ENCODE measurements at regions not wholly inside any gene's neighbourhood (a gene's known extent, or its start where the extent isn't known, plus 50 kb on each side); places are given as distances from the start of the nearest gene placed in this dataset.

DNA sequence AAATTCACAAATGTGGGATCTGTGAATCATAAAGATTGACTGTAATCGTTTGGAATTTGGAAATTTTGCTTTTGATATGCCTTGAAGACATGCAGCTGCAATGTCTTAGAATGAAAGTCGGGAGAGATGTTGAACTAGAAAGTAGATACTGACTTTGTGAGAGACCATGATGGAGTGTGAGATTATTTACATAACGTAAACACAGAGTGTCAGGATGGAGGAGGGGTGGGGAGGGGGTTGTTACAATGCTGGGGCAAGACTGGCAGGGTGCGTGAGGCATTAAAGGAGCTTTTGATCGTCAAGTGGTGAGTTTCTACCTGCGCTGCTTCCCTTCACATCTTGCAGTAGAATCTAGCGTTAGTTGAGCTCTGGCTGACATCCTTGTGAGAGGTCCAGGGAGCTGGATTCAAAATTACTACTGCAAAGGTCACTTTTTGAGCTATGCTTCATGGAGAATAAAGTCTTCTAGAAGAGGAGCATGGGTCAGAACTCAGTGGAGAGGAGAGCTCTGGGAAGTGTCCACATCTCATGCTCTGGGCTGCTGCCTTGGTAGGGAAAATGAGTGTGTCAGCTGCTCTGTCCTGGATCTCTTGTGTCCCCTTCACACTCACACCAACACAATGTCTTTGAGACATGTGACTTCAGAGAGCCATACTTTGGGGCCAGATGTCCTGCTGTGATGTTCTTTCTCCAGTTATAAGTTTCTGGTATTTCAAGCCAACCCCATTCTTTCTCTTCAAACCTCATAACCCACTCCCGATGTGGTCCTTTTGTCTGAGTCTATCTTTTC is 105.2 kb upstream of the CITED2 start:
- H3K79me2 ChIP-seq (replicated peaks; ENCODE audit: insufficient read depth, low read length): no peaks in the 10 kb centered on the region
- no peak overlapping the region for H2AFZ ChIP-seq (ENCODE audit: low read depth, low read length)
- H4K20me1 ChIP-seq (ENCODE audit: insufficient read depth): no peaks in the 10 kb centered on the region
- no peaks in the 10 kb centered on the region for H3K9me3 ChIP-seq (ENCODE audit: low read length)
- H3K9me2 ChIP-seq (ENCODE audit: insufficient read depth, low read length): no peaks in the 10 kb centered on the region
- TF ChIP-seq EP300 (conservative IDR thresholded peaks at IDR 0.05; ENCODE audit: poor library complexity, severe bottlenecking): no peak
- TF ChIP-seq, protein P1, sequence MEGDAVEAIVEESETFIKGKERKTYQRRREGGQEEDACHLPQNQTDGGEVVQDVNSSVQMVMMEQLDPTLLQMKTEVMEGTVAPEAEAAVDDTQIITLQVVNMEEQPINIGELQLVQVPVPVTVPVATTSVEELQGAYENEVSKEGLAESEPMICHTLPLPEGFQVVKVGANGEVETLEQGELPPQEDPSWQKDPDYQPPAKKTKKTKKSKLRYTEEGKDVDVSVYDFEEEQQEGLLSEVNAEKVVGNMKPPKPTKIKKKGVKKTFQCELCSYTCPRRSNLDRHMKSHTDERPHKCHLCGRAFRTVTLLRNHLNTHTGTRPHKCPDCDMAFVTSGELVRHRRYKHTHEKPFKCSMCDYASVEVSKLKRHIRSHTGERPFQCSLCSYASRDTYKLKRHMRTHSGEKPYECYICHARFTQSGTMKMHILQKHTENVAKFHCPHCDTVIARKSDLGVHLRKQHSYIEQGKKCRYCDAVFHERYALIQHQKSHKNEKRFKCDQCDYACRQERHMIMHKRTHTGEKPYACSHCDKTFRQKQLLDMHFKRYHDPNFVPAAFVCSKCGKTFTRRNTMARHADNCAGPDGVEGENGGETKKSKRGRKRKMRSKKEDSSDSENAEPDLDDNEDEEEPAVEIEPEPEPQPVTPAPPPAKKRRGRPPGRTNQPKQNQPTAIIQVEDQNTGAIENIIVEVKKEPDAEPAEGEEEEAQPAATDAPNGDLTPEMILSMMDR (IDR thresholded peaks at IDR 0.05; ENCODE audit: poor library complexity, severe bottlenecking): no peak
- TF ChIP-seq EZH2 (IDR thresholded peaks at IDR 0.05; ENCODE audit: borderline replicate concordance, insufficient read depth, low read length, poor library complexity, severe bottlenecking): no peak
- TF ChIP-seq, protein P2, sequence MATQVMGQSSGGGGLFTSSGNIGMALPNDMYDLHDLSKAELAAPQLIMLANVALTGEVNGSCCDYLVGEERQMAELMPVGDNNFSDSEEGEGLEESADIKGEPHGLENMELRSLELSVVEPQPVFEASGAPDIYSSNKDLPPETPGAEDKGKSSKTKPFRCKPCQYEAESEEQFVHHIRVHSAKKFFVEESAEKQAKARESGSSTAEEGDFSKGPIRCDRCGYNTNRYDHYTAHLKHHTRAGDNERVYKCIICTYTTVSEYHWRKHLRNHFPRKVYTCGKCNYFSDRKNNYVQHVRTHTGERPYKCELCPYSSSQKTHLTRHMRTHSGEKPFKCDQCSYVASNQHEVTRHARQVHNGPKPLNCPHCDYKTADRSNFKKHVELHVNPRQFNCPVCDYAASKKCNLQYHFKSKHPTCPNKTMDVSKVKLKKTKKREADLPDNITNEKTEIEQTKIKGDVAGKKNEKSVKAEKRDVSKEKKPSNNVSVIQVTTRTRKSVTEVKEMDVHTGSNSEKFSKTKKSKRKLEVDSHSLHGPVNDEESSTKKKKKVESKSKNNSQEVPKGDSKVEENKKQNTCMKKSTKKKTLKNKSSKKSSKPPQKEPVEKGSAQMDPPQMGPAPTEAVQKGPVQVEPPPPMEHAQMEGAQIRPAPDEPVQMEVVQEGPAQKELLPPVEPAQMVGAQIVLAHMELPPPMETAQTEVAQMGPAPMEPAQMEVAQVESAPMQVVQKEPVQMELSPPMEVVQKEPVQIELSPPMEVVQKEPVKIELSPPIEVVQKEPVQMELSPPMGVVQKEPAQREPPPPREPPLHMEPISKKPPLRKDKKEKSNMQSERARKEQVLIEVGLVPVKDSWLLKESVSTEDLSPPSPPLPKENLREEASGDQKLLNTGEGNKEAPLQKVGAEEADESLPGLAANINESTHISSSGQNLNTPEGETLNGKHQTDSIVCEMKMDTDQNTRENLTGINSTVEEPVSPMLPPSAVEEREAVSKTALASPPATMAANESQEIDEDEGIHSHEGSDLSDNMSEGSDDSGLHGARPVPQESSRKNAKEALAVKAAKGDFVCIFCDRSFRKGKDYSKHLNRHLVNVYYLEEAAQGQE (IDR thresholded peaks at IDR 0.05; ENCODE audit: borderline replicate concordance): no peak
- no peak for TF ChIP-seq POLR2AphosphoS5 (IDR thresholded peaks at IDR 0.05)
- TF ChIP-seq RAD21 (conservative IDR thresholded peaks at IDR 0.05): no peak
- TF ChIP-seq MXI1 (conservative IDR thresholded peaks at IDR 0.05; ENCODE audit: poor library complexity, severe bottlenecking): no peak
- TF ChIP-seq SMC3 (conservative IDR thresholded peaks at IDR 0.05; ENCODE audit: poor library complexity): no peak
- no peak for TF ChIP-seq TAF1 (IDR thresholded peaks at IDR 0.05; ENCODE audit: low read depth)
- no peaks in the 10 kb centered on the region for H3K36me3 ChIP-seq (ENCODE audit: insufficient read depth, low read length)
- no peak overlapping the region for H3K9ac ChIP-seq (ENCODE audit: low read length)
- no peak overlapping the region for H3K4me2 ChIP-seq (ENCODE audit: low read length)
- no peak overlapping the region for H3K4me3 ChIP-seq (ENCODE audit: low read length)
- H3K27ac ChIP-seq (ENCODE audit: low read length): no peak overlapping the region
- peaks cover 6% of the 10 kb centered on the region for H3F3A ChIP-seq (ENCODE audit: insufficient read depth, low read length, poor library complexity, severe bottlenecking)
- no peaks in the 10 kb centered on the region for H3K27me3 ChIP-seq (ENCODE audit: insufficient read depth, low read depth, low read length)

DNA sequence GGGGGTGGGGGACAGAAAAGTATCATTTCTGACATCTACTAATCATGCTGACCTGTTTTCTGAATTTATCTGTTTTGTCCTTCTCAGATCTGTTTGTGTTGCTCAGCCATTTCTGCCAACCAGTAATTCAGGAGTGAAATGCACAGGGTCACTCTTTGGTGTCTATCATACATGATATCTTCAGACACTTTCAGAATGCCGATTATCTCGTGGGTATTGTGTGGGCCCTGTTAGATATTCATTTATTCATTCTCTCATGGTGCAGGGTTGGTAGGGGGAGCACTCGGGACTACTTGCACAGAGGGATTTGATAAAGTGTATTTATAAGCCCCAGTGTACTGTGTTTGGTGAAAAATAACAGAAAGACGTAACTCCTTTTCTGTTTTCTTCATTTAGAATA is 101.2 kb upstream of the CITED2 start:
- TF ChIP-seq POLR2AphosphoS5 (IDR thresholded peaks at IDR 0.05): no peak
- TF ChIP-seq EZH2 (IDR thresholded peaks at IDR 0.05; ENCODE audit: borderline replicate concordance, insufficient read depth, low read length, poor library complexity, severe bottlenecking): no peak
- no peak for TF ChIP-seq EP300 (conservative IDR thresholded peaks at IDR 0.05; ENCODE audit: poor library complexity, severe bottlenecking)
- TF ChIP-seq, protein P1 (IDR thresholded peaks at IDR 0.05; ENCODE audit: poor library complexity, severe bottlenecking): no peak
- no peak for TF ChIP-seq SMC3 (conservative IDR thresholded peaks at IDR 0.05; ENCODE audit: poor library complexity)
- TF ChIP-seq TAF1 (IDR thresholded peaks at IDR 0.05; ENCODE audit: low read depth): no peak
- TF ChIP-seq, protein P2 (IDR thresholded peaks at IDR 0.05; ENCODE audit: borderline replicate concordance): no peak
- no peak for TF ChIP-seq RAD21 (conservative IDR thresholded peaks at IDR 0.05)
- no peak for TF ChIP-seq MXI1 (conservative IDR thresholded peaks at IDR 0.05; ENCODE audit: poor library complexity, severe bottlenecking)
- Histone ChIP-seq H3K27ac (ENCODE audit: low read length) (peak overlapping the region; percentile 60), H3K4me2 (ENCODE audit: low read length) (no peak overlapping the region), H3K4me3 (ENCODE audit: low read length) (no peak overlapping the region), H3K27me3 (ENCODE audit: insufficient read depth, low read depth, low read length) (no peaks in the 10 kb centered on the region), H3K9ac (ENCODE audit: low read length) (no peak overlapping the region), H3K9me2 (ENCODE audit: insufficient read depth, low read length) (no peaks in the 10 kb centered on the region), H2AFZ (ENCODE audit: low read depth, low read length) (no peak overlapping the region), H3K79me2 (replicated peaks; ENCODE audit: insufficient read depth, low read length) (no peaks in the 10 kb centered on the region), H3K9me3 (ENCODE audit: low read length) (no peaks in the 10 kb centered on the region), H3F3A (ENCODE audit: insufficient read depth, low read length, poor library complexity, severe bottlenecking) (peaks cover 6% of the 10 kb centered on the region), H4K20me1 (ENCODE audit: insufficient read depth) (no peaks in the 10 kb centered on the region), H3K36me3 (ENCODE audit: insufficient read depth, low read length) (no peaks in the 10 kb centered on the region)

All from neural cell (in vitro differentiated cells).